Caco-2 (cell line): ENCODE measurements at regions not wholly inside any gene's neighbourhood (a gene's known extent, or its start where the extent isn't known, plus 50 kb on each side); places are given as distances from the start of the nearest gene placed in this dataset.

Experiments
- BruUV-seq: library from RNA; stranded (reverse); fragments of 400-500 nt; replicated peaks from 2 replicates; lab custom pipeline; 2021; lab: Mats Ljungman, UMichigan
- CTCF ChIA-PET: fragments of 300-600 bp; sonication (Branson Sonifier 250); formaldehyde crosslinking; loops from one replicate; lab custom pipeline; 2022; ENCODE audit warnings: antibody characterized with exemption; lab: Charles Lee
- POLR2A ChIA-PET: fragments of 300-600 bp; sonication (Branson Sonifier 250); formaldehyde crosslinking; loops from one replicate; lab custom pipeline; 2022; ENCODE audit warnings: antibody characterized with exemption; lab: Charles Lee
- DNase-seq, 2 experiments: peaks; one replicate each; pipeline versions ENCODE4 v3.0.0 to v3.0.0-alpha.2; 2020 to 2022
- H3K27me3 ChIP-seq: replicated peaks from 2 replicates; pipeline ENCODE4 v1.6.0; 2011; ENCODE audit warnings: low read length; ENCODE audit not compliant: control insufficient read depth, insufficient read depth
- H3K36me3 ChIP-seq: 2 replicates; pipeline ENCODE4 v1.5.1; 2011; ENCODE audit warnings: low read length; ENCODE audit not compliant: control insufficient read depth, insufficient read depth
- H3K4me1 ChIP-seq: fragments of 250-450 bp; sonication (Bioruptor Pico); 2 replicates; pipeline ENCODE4 v1.5.1; 2020; ENCODE audit warnings: mild to moderate bottlenecking
- H3K4me3 ChIP-seq: 2 replicates; pipeline ENCODE4 v1.5.1; 2011; ENCODE audit warnings: low read depth, mild to moderate bottlenecking, control low read depth, low read length
- H3K9me3 ChIP-seq: fragments of 250-450 bp; sonication (Bioruptor Pico); 2 replicates; pipeline ENCODE4 v1.5.1; 2020; ENCODE audit warnings: mild to moderate bottlenecking, moderate library complexity
- H3K27ac Mint-ChIP-seq: one replicate; pipeline ENCODE4 v1.8.0; 2022; ENCODE audit warnings: mixed read lengths; ENCODE audit not compliant: unreplicated experiment
- H3K27me3 Mint-ChIP-seq: one replicate; pipeline ENCODE4 v1.8.0; 2022; ENCODE audit warnings: mixed read lengths; ENCODE audit not compliant: insufficient read depth, unreplicated experiment
- H3K36me3 Mint-ChIP-seq: one replicate; pipeline ENCODE4 v1.8.0; 2022; ENCODE audit warnings: mild to moderate bottlenecking, mixed read lengths; ENCODE audit not compliant: insufficient read depth, unreplicated experiment
- H3K4me1 Mint-ChIP-seq: one replicate; pipeline ENCODE4 v1.8.0; 2022; ENCODE audit warnings: low read depth, mixed read lengths; ENCODE audit not compliant: unreplicated experiment
- H3K4me3 Mint-ChIP-seq: one replicate; pipeline ENCODE4 v1.8.0; 2022; ENCODE audit warnings: mild to moderate bottlenecking, moderate library complexity, mixed read lengths; ENCODE audit not compliant: unreplicated experiment
- H3K9me3 Mint-ChIP-seq: one replicate; pipeline ENCODE4 v1.8.0; 2022; ENCODE audit warnings: mixed read lengths; ENCODE audit not compliant: unreplicated experiment
- intact Hi-C: fragments of 100-400 bp; cut with micrococcal nuclease; formaldehyde crosslinking; loops from one replicate; pipeline ENCODE4 v1.10.0; 2022; ENCODE audit not compliant: unreplicated experiment
- TF ChIP-seq, protein P1 (sequence below), 2 experiments: fragments of 200-600 bp in 1 of 2; IDR thresholded peaks; 1 replicate in 1 of 2; 2 replicates in 1 of 2; pipeline versions ENCODE4 v1.5.1 to v1.8.0; 2011 to 2022; ENCODE audit warnings: antibody characterized with exemption in 1 of 2, control low read depth in 1 of 2, inconsistent platforms in 1 of 2, low read depth in 1 of 2, low read length in 1 of 2, mild to moderate bottlenecking in 1 of 2, moderate library complexity in 1 of 2; ENCODE audit not compliant: insufficient read depth in 1 of 2, severe bottlenecking in 1 of 2, unreplicated experiment in 1 of 2

DNA sequence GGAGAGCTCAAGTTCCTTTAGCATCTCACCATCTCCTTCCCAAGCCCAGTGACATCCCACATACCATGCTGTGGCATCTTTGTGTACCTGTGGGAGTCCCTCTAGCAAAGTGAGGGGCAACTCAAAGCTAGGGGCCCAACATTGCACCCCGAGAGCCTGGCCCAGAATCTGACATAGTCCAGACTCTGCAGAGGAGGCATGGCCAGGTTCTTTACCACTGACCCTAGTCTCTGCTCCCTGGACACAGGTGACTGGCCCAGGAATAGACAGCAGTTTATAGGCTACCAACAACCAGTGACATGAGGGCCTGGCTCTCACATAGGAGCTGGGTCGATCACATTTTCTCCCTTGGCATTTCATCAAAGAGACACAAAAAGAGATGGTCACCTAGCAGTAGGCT, 444.0 kb upstream of the ZMIZ1 start:
- TF ChIP-seq, protein P1, sequence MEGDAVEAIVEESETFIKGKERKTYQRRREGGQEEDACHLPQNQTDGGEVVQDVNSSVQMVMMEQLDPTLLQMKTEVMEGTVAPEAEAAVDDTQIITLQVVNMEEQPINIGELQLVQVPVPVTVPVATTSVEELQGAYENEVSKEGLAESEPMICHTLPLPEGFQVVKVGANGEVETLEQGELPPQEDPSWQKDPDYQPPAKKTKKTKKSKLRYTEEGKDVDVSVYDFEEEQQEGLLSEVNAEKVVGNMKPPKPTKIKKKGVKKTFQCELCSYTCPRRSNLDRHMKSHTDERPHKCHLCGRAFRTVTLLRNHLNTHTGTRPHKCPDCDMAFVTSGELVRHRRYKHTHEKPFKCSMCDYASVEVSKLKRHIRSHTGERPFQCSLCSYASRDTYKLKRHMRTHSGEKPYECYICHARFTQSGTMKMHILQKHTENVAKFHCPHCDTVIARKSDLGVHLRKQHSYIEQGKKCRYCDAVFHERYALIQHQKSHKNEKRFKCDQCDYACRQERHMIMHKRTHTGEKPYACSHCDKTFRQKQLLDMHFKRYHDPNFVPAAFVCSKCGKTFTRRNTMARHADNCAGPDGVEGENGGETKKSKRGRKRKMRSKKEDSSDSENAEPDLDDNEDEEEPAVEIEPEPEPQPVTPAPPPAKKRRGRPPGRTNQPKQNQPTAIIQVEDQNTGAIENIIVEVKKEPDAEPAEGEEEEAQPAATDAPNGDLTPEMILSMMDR (IDR thresholded peaks at IDR 0.05; ENCODE audit: insufficient read depth in 1 of 2, low read depth in 1 of 2, low read length in 1 of 2, severe bottlenecking in 1 of 2, unreplicated experiment in 1 of 2) = no peak
- Mint-ChIP-seq H3K9me3 (no peaks in the 10 kb centered on the region), H3K4me1 (peaks cover 30% of the 10 kb centered on the region), H3K27ac (no peak overlapping the region), H3K4me3 (no peak overlapping the region), H3K27me3 (no peaks in the 10 kb centered on the region), H3K36me3 (no peaks in the 10 kb centered on the region)
- H3K36me3 ChIP-seq = no peaks in the 10 kb centered on the region
- intact Hi-C loops = no loop called here
- no peak overlapping the region for H3K4me3 ChIP-seq
- H3K27me3 ChIP-seq = no peaks in the 10 kb centered on the region
- POLR2A ChIA-PET = no interaction called here
- H3K9me3 ChIP-seq = no peaks in the 10 kb centered on the region
- no peak for DNase-seq
- BruUV-seq = no TSS peak
- CTCF ChIA-PET = no interaction called here
- H3K4me1 ChIP-seq = peaks cover 16% of the 10 kb centered on the region; the same call in 1 of the 2 replicates

DNA sequence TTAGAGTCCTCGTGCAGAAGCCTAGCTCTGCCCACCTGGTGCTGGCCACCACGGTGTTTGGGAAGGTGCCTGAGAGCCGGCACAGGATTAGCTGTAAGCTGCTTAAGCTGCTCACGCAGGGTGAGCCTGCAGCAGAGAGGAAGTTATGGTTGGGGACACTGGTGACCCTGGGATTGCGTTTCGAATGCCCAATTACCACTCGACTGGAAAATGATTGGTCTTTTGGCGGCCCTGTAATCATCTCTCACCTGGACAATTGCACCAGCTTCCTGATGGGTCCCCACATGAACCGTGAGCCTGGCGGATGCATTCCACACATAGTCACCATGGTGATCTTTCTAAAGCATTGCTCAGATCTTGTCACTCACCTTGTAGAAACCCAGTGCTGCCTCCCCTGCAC, 442.3 kb upstream of the ZMIZ1 start:
- POLR2A ChIA-PET = no interaction called here
- Mint-ChIP-seq H3K36me3 (no peaks in the 10 kb centered on the region), H3K9me3 (no peaks in the 10 kb centered on the region), H3K4me1 (peaks cover 32% of the 10 kb centered on the region), H3K4me3 (no peak overlapping the region), H3K27me3 (no peaks in the 10 kb centered on the region), H3K27ac (peak overlapping the region; percentile 60)
- no TSS peak for BruUV-seq
- no peak overlapping the region for H3K4me3 ChIP-seq
- CTCF ChIA-PET = no interaction called here
- H3K4me1 ChIP-seq = peaks cover 19% of the 10 kb centered on the region; the same call in 1 of the 2 replicates
- no peaks in the 10 kb centered on the region for H3K36me3 ChIP-seq
- no peaks in the 10 kb centered on the region for H3K9me3 ChIP-seq
- peak in 1 of 2 experiments; percentile 28 for DNase-seq
- no peaks in the 10 kb centered on the region for H3K27me3 ChIP-seq
- TF ChIP-seq, protein P1 (IDR thresholded peaks at IDR 0.05; ENCODE audit: insufficient read depth in 1 of 2, low read depth in 1 of 2, low read length in 1 of 2, severe bottlenecking in 1 of 2, unreplicated experiment in 1 of 2) = no peak
- intact Hi-C loops = no loop called here

DNA sequence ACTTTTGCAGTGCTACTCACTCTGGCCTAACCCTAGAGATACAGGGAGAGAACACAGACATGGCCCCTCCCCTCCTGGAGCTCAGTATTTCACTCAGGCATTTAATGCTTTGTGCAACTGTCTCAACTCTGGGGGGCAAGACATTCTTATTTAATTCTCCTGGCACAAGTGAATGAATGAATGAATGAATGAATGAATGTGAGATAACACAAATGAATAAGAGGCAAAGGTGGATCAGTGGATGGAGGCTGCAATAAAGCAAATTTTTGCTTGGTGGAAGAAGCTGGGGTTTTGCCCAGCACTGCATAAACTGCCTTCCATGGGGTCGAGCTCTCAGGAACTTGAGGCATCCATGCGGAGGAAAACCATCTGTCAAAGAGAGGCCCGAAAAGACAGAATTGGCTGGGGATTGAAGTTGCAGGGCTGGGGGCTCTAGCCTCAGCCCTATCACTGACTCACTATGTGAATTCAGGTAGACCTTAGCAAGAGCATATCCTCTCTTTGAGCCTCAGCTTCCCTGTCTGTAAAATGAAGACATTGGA, 441.4 kb upstream of the ZMIZ1 start:
- TF ChIP-seq, protein P1 (IDR thresholded peaks at IDR 0.05; ENCODE audit: insufficient read depth in 1 of 2, low read depth in 1 of 2, low read length in 1 of 2, severe bottlenecking in 1 of 2, unreplicated experiment in 1 of 2) = no peak
- no peak overlapping the region for H3K4me3 Mint-ChIP-seq
- no peak for DNase-seq
- Histone ChIP-seq H3K36me3 (no peaks in the 10 kb centered on the region), H3K4me3 (no peak overlapping the region), H3K27me3 (no peaks in the 10 kb centered on the region), H3K9me3 (no peaks in the 10 kb centered on the region), H3K4me1 (peaks cover 19% of the 10 kb centered on the region; the same call in 1 of the 2 replicates)
- CTCF ChIA-PET = no interaction called here
- no peaks in the 10 kb centered on the region for H3K36me3 Mint-ChIP-seq
- H3K27ac Mint-ChIP-seq = peak overlapping the region; percentile 60
- intact Hi-C loops = no loop called here
- POLR2A ChIA-PET = interaction anchor here (0.8 kb wide), 1 partner anchor 220 kb away, joined by 3 read pairs; no protein-coding TSS in a partner anchor
- no TSS peak for BruUV-seq
- peaks cover 32% of the 10 kb centered on the region for H3K4me1 Mint-ChIP-seq
- no peaks in the 10 kb centered on the region for H3K27me3 Mint-ChIP-seq
- H3K9me3 Mint-ChIP-seq = no peaks in the 10 kb centered on the region
